Testis (tissue), 2 donors: ENCODE measurements at regions not wholly inside any gene's neighbourhood (a gene's known extent, or its start where the extent isn't known, plus 50 kb on each side); places are given as distances from the start of the nearest gene placed in this dataset.

ENCODE experiments used
- CTCF ChIP-seq, 3 experiments: fragments of 450-650 bp in 2 of 3; fragments of 200-600 bp in 1 of 3; sonication (generic) in 1 of 3; IDR thresholded peaks; one replicate each; pipeline ENCODE4 v1.5.1; 2016 to 2019; ENCODE audit warnings: antibody characterized with exemption in 3 of 3, mild to moderate bottlenecking in 2 of 3, moderate library complexity in 1 of 3
- POLR2A ChIP-seq: fragments of 450-650 bp; IDR thresholded peaks from one replicate; pipeline ENCODE4 v1.6.1; 2017; ENCODE audit warnings: antibody characterized with exemption, mild to moderate bottlenecking, moderate library complexity

GRCh38 chr13:73492811-73493210 lies 434.0 kb downstream of the KLF5 start:
- TF ChIP-seq POLR2A, result no peak
- no peak for TF ChIP-seq CTCF (IDR thresholded peaks at IDR 0.05)
